GM21737 (cell line): ENCODE measurements at regions not wholly inside any gene's neighbourhood (a gene's known extent, or its start where the extent isn't known, plus 50 kb on each side); places are given as distances from the start of the nearest gene placed in this dataset.

Experiments used
- ATAC-seq: cut with Tn5 transposase; IDR thresholded peaks from one replicate; pipeline ENCODE4 v1.9.1; 2021; ENCODE audit warnings: mild to moderate bottlenecking, moderate library complexity; ENCODE audit not compliant: unreplicated experiment

DNA sequence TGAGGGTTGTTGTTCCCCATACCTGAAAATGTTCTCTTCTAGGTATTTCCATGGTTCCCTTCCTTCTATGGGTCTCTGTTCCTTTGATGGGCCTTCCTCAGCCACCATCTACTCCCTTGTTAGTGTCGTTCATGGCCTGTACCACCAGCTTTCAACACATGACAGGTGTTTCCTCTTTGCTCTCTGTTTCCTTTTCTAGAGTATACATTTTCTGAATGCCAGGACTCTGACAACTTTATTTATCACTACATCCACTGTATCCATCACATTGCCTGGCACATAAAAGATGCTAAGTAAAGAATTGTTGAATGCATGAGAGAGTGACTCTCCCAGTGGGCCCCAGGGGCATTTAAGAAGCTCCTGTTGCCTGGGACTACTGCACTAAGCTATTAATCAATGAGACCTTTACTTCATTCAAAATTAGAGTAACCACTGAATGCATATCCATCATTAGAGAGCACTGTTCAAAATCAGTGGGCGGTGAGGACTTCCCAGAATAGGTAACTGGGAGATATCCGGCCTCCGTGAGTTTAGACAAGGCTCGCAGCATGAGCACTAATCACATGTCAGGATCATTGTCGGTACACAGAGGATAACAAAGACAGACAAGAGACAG is 255.0 kb downstream of the CBLN1 start:
- no peak for ATAC-seq

DNA sequence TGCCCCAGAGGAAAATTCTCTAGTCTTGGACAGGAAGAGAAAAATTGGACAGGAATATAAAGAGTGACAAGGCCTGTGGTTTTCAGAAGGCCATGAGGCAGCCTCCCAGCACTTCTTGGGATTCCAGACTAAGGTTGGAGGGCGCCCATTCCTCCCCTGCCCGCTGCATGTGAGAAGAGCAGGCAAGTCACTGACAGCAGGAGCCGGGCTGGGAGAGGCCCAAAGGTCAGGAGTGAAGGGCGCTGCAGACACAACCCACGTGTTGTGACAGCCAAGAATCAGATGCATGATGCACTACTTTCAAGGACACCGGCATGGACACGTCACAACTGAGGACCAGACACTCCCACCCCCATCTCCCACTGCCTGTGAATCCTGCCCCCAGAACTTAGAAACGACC is 256.7 kb downstream of the CBLN1 start:
- no peak for ATAC-seq

DNA sequence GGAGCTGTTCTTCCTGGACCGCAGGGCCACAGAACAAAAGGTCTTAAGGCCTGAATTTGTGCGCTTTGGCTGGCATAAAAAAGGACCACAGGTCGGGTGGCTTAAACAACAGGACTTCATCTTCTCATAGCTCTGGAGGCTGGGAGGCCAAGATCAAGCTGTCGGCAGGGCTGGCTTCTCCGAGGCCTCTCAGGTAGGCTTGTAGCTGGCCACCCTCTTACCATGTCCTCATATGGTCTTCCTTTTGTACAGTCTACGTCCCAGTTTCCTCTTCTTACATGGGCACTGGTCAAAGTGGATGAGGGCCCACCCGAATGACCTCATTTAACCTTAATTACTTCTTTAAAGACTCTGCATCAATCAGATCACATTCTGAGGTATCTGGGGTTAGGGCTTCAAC is 257.6 kb downstream of the CBLN1 start:
- ATAC-seq, result no peak

DNA sequence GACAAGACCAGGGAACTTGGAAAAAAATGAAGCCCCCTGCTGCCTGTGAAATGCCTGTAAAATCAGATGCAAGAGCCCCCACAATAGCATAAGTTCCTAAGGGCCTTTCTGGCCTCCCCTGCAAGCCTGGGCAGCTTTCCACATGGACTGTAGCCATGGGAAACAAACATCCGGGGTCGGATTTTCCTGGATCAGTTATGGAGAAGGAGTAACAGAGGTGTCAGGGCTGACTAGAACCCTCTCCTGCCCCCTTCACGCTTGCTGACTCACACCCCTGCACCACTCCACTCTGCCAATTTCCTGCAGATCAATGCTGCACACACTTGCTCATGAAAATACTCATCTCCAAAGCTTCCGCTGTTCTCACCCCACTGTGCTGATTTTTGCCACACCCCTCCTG is 258.6 kb downstream of the CBLN1 start:
- ATAC-seq, result no peak

DNA sequence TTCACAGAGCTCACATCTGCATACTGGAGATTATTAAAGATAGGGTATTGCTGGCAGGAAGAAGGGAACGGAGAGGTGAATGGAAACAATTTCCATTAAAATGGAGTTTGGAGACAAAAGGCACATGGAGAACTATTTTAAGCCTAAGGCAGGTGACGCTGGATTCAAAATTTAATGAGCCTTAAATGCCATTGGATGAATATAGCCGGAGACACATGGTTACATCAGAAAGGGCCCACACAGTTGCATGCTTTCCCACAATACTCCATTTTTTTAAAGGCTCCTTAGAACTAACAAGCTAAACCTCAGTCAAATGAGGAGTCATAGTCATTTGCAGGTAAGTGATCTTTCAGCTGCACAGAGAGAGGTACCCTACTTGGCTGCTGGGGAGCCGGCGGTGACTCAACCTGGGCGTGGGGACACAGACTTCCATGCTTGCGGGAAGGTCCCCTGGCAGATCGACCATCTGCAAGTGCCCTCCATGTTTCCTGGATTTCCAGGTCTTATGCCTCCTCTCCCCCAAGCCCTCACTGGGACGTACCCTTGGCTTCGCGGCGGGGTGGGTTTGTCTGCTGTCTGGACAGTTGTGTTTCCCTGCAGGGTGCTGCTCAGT is 259.2 kb downstream of the CBLN1 start:
- ATAC-seq, result no peak

DNA sequence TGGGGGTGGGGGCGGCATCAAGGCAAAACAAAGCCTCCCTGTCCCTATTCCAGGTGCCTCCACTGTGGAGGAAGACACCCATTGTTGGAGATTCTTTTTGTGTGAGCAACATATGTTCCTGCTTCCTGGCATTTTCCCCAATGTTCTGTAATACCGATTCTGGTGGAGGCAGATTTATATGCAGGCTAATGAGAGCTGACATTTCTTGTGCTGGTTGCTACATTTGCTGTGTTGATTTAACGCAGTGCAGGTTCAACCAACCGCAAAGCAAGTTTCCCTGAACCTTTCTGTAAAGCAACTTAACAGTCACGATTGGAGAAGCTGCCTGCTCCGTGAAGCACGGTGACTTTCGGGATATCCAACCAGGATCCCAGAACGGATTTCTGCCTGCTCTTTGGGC is 260.5 kb downstream of the CBLN1 start:
- no peak for ATAC-seq

DNA sequence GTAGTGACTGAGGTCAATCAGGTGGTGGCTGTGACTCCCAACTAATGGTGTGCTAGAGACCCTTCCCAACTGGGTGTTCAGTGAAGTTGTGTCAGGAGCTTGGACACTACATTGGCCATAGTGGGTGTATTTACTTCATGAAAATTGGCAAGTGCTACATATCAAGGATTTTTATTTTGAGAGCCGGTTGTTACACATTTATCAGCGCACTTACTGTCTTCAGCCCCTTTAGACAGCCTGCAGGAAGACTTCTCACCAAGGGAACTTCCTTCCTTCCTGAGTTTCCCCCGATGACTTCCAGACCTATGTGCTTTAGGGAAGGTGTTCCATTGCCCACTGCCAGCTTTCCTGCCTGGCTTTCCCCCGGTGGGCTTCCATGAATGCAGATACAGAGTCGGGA is 261.2 kb downstream of the CBLN1 start:
- ATAC-seq, result no peak

DNA sequence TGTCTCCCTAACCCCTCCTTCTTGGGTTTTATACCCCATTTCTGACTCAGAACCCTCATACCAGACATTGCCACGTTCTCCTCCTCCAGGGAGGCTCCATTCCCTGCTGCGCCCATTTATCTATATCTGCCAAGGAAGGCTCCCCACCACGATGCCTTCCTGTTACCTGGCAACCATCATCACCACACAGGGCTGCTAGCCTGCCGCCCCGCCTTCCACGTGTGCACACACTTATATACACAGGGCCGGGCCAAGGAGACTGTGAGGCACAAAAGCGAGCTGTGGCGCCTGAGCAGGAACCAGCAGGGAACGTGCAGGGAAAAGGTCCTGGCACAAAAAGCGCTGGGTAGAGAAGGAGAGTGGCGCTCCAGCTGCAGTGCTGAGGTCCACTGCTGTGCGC is 261.8 kb downstream of the CBLN1 start:
- ATAC-seq, result no peak

DNA sequence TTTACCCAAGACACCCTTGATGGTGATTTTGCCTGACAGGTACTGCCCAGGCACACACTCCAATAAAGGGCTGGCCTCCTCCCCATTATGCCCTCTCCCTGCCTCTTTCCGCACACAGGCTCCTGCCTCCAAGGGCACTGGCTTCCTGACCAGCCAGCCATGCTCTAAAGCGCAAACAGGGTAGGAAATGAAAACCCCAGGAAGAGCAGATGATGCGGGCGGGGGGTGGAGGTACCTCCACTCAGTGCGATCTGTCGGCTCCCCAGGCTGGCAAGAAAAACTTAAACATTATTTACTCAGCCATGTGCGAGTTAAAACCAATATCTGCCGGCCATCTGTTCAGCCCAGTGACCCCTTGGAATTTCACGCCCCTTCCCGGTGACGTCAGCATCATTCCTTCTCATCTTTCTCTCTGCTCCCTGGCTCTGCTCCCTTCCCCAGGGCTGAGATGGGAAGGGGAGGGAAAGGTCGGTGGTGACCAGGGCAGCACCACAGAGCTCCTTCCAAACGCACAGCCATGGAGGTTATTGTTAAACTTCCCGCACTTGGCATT is 262.5 kb downstream of the CBLN1 start:
- ATAC-seq, result no peak

DNA sequence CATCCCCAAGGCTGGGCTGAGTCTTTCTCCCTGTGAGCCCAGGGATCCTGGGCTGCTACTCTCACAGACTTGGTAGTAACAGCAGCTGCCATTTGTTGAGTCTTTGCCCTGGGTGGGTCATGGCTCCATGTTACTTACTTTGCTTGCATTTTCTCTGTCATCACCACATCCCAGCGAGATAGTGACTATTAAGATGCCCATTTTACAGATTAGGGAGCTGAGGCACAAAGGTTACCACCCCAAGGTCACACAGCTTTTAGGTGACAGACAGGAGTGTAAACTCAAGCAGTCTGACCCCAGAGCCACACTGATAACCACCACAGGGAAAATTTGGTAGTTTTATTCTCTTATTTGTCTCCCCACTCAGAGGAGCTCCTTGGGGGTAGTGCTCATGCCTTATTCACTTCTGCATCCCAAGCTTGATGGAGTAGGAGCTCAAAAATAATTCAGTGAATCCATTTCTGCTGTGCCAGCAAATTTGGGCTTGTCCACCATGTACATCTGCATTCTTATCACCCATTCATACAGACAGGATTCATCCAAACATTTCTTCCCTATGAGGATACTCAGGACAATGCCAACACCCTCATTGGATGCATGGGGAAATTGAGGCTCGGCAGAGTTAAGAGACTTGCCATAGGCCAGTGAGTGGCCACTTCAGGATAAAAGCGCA is 263.2 kb downstream of the CBLN1 start:
- no peak for ATAC-seq

DNA sequence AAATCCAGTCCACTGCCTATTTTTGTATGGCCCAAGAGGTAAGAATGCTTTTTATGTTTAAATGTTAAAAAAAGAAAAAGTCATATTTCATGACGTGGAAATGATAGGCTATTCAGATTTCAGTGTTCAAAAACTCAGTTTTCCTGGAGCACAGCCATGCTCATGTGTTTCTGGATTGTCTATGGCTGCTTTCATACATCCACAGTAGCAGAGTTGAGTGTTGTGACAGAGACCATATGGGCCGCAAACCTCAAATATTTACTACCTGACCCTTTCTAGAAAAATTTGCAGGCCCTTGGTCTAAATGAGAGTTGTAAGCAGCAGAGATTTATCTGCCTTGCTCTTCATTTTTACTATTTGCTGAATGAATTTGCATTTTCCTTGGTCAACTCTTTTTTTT is 264.1 kb downstream of the CBLN1 start:
- ATAC-seq, result no peak

DNA sequence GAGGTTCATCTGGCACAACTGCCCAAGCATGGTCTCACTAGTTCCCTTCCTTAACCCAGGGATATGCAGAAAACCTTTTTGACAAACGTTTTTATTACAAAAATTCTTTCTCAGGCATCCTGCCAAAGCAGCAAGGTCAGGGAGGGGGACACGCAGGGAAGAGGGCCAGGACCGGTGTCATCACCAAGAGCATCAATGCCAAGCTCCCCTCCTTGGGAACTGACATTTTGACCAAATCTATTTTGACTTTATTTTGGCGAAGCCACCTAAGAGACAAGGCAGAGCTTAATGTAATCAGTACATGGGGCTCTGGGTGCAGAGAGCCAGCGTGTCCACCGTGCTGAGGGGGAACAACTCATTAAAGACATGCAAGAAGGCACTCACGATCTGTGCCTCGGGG is 265.2 kb downstream of the CBLN1 start:
- no peak for ATAC-seq

DNA sequence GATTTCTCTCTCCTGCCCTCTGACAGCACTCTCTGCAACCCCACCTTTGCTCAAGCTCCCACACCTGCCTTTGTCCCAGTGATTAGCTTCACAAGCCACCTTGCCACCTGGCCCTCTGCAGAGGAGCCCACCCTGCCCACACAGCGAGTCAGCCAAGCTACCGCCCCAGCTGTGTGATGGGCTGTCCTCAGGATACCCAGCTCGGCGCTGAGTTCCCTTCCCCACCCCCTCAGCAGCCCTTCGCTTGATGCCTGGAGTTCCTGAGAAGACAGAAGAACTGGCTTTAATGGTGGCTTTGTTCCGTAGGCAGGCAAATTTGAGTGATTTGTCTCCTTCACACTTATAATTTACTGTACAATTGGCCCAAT is 266.4 kb downstream of the CBLN1 start:
- ATAC-seq, result no peak

DNA sequence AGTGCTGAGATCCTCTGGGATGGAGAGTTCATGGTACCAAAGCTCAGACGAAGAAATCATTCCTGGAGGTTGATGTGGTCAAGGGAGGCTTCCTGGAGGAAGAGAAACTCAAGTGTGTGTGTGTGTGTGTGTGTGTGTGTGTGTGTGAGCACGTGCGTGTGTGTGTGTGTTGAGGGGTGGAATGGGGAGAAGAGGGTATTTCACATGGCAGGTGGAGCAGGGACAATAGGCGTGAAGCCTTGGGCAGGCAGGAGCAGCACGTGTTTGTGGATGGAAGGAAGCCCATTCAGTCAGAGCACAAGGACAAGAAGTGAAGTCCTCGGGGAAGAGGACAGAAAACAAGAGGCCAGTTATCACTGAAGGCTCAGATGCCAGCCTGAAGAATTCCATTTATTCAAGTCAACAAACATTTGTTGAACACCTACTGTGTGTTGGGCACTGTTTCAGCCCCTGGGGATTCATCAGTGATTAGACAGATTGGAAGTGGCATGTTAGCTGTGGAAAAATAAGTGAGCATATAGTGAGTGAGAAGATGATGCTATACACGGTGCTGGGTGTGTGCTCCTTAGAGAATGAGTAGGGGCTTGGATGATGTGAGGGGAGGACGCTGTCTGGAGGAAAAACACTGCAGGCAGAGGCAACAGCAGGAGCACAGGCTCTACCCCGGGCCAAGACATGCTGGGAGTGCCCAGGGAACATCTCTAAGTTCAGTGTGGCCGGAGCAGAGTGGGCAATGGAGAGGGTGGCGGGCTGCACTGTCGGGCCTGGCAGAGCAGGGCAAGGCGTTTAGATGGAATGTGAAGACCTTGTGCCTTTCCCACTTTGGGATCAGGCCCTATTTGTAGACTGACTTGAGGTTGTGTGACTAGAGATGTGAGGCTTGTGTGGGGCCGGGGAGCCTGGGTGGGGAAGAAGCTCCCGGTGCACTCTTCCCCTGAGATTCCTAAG is 267.1 kb downstream of the CBLN1 start:
- ATAC-seq, result no peak

DNA sequence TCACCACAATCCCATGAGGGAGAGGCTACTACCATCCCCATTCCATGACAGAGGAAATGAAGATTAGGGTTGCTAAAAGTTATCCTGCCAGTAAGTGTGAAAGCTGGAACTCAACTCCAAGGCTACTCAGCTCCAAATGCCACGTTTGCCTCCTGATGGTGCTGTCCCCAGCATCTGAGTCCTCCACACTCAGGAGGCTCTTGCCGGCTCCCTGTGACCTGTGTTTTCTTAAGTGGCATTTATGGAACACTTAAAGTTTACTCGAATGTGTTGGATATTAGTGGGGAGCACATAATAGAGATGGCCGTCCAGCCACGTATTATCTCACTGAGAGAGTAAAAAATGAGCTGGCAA is 267.9 kb downstream of the CBLN1 start:
- no peak for ATAC-seq

DNA sequence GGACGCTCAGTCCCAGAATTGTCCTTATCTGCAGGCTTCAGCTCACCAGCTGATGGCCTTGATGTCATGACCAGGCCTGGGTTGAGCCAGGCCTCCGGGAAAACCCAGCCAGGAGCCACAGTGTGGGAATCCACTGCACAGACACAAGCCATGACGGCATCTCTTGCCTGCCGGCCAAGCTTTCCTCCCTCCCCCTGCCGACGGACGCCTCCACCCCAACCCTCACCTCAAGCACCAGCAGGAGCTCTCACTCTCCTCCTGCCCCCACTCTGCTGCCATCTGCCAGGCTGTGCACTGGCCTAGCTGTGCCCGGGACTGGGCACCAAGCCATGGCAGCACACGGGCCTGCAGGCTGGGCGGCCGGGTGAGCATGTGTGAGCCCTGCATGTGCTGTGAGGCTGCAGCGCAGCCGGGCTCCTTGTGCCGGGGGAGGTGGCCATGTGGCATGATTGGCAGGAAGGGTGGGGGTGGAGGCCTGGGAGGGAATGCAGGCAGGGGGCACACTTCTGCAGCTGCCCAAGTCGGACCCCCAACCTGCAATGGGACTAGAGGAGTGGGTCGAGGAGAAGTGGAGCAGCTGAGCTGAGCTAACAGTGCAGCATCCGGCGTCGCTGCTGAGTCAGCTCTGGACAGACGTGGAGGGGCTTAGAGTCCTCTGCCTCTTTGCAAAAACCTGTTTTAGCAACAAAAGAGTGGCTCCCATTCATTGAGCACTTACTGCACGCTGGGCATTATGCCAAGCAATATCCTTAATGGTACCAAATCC is 268.5 kb downstream of the CBLN1 start:
- no peak for ATAC-seq

DNA sequence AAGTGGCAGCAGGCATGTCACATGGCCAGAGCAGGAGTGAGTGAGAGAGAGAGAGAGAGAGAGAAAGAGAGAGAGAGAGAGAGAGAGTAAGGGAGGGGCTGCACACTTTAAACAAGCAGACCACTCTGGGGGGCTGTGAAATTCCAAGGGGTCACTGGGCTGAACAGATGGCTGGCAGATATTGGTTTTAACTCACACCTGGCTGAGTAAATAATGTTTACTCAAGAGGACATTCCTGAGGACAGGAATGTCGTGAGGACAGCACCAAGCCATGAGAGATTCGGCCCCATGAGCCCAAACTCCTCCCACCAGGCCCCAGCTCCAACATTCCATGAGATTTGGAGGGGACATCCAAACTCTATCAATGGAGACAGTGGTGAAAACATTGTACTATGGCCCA is 269.7 kb downstream of the CBLN1 start:
- ATAC-seq, result no peak

DNA sequence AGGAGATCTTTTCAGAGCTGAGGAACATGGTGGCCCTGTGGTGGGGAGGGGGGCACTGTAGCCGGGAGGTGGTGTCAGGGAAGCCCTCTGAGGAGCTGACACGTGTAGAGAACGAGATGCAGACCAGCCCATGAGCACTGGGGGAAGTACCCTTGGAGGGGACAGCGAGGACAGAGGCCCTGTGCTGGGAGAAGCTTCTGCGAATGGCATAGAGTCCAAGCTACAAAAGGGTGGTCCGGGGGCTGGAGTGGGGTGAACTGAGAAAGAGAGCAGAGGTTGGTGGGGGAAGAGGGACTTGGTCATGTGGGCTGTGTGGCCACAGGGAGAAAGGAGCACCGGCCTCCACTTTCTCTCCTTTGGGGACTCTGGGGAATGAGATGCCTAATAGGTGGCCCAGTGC is 270.8 kb downstream of the CBLN1 start:
- no peak for ATAC-seq

DNA sequence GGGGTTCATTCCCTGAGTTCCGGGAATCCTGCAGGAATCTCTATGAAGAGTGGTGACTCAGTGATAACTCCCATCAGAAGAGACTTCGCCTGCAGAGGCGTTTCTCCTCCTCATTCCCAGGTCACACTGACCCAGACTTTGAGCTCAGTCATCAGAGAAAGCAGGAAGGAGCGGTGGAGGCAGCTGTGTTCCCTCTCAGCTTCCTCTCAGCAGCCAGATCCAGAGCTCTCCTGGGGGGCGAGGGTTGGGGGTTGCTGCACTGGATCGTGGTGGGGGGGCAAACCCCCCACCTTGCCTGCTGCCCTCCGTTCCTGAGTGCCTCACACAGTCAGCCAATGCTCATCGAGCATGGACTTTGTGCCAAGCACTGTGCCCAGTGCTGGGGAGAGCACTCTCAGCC is 271.2 kb downstream of the CBLN1 start:
- ATAC-seq, result no peak

DNA sequence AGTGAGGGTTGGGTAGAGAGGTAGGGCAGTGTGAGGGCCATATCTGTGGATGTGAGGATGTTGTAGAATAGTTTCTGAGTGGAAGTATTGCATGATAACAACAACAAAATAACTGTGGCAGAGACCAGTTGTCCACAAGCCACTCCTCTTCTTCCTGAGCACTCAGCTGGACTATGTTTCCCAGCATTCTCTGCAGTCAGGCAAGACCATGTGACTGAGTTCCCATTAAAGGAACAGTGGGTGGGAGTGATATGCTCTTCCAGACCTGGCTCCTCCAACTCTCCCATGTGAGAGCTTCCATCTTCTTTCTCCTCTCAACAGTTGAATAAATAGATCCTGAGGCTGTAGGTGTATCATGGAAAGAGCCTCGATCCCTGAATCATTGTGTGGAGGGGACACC is 272.4 kb downstream of the CBLN1 start:
- ATAC-seq, result no peak

DNA sequence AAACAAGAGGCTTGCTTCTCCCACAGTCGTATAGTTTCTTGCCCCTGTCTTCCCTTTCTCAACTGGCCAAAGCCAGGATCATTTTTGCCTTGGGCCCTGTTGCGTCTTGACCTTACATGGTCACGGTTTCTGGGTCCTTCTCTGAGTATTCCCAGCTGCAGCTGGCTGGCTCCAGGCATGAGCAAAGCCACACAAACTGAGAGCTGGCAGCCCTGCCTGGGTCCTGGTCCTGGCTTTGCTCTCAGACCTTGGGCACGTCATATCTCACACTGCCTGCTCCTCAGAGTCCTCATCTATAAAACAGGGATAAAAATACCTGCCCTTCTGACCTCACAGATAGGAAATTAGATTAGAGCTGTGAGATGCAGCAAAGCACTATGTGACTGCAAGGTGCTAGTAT is 277.6 kb downstream of the CBLN1 start:
- no peak for ATAC-seq
